ENCODE measurements at regions not wholly inside any gene's neighbourhood (a gene's known extent, or its start where the extent isn't known, plus 50 kb on each side); places are given as distances from the start of the nearest gene placed in this dataset.

GRCh38 chrX:14266705-14267104, 237.0 kb upstream of the GEMIN8 start:
- H3K27me3 ChIP-seq (ENCODE audit: control insufficient read depth in 1 of 2, insufficient read depth in 2 of 2, low read length in 2 of 2) = no peaks in the 10 kb centered on the region
- ChIA-PET POLR2A (no interaction called here), CTCF (ENCODE audit: low intra/inter-chr PET ratio, low total read pairs) (no interaction called here)
- WGBS (ENCODE audit: low lambda C conversion rate) = 8% methylated on average over 1 of the region's 1 CpG
- H3K4me2 ChIP-seq (ENCODE audit: low read depth, low read length) = no peak overlapping the region
- no peaks in the 10 kb centered on the region for H3K4me1 ChIP-seq (ENCODE audit: insufficient read depth, low read length)
- no TSS peak for BruUV-seq (replicated peaks)
- DNase-seq (ENCODE audit: low spot score) = no peak
- no peak for TF ChIP-seq SOX5 (CRISPR knock-in tag; IDR thresholded peaks at IDR 0.05; ENCODE audit: borderline replicate concordance)
- no peak for TF ChIP-seq ZFAT (CRISPR knock-in tag; conservative IDR thresholded peaks at IDR 0.05)
- TF ChIP-seq MED8 (CRISPR knock-in tag; IDR thresholded peaks at IDR 0.05; ENCODE audit: insufficient replicate concordance) = no peak
- in situ Hi-C loops (cut with HindIII; ENCODE audit: extremely low pct_ligation_motif_present, low pct_unique_long_range_greater_than_20kb) (no loop called here), intact Hi-C loops (cut with micrococcal nuclease; ENCODE audit: unreplicated experiment) (no loop called here)
- H3K9ac ChIP-seq (ENCODE audit: insufficient read depth, low read depth, low read length) = no peak overlapping the region
- H3K27ac ChIP-seq (ENCODE audit: extremely low read length, insufficient read depth, low read length) = no peak overlapping the region
- H4K20me1 ChIP-seq (ENCODE audit: insufficient read depth, low read length) = no peaks in the 10 kb centered on the region
- H3K36me3 ChIP-seq (replicated peaks in 1 of 2; ENCODE audit: control insufficient read depth in 1 of 2, insufficient read depth in 2 of 2, low read length in 2 of 2) = no peaks in the 10 kb centered on the region
- ATAC-seq = no peak
- FAIRE-seq = no peak
- no peak overlapping the region for H3K4me3 ChIP-seq (replicated peaks in 1 of 3; ENCODE audit: insufficient read depth in 1 of 3, low read depth in 2 of 3, low read length in 3 of 3)
- H2AFZ ChIP-seq (ENCODE audit: low read length) = no peak overlapping the region
- H3K79me2 ChIP-seq (ENCODE audit: insufficient read depth, low read length) = no peaks in the 10 kb centered on the region
- H3K9me3 ChIP-seq (ENCODE audit: low read length) = no peaks in the 10 kb centered on the region

- POLR2A ChIA-PET = no interaction called here
- ATAC-seq (no peak), FAIRE-seq (no peak), DNase-seq (ENCODE audit: low spot score) (no peak)
- no peak overlapping the region for H3K4me2 ChIP-seq (ENCODE audit: low read depth, low read length)
- H3K27ac ChIP-seq (ENCODE audit: extremely low read length, insufficient read depth, low read length) = no peak overlapping the region
- no peaks in the 10 kb centered on the region for H3K36me3 ChIP-seq (replicated peaks in 1 of 2; ENCODE audit: control insufficient read depth in 1 of 2, insufficient read depth in 2 of 2, low read length in 2 of 2)
- no TSS peak for BruUV-seq (replicated peaks)
- WGBS (ENCODE audit: low lambda C conversion rate) = 67% methylated on average over 33 of the region's 33 CpGs
- no peaks in the 10 kb centered on the region for H3K9me3 ChIP-seq (ENCODE audit: low read length)
- in situ Hi-C loops (cut with HindIII; ENCODE audit: extremely low pct_ligation_motif_present, low pct_unique_long_range_greater_than_20kb) (no loop called here), intact Hi-C loops (cut with micrococcal nuclease; ENCODE audit: unreplicated experiment) (no loop called here)
- no peak overlapping the region for H3K4me3 ChIP-seq (replicated peaks in 1 of 3; ENCODE audit: insufficient read depth in 1 of 3, low read depth in 2 of 3, low read length in 3 of 3)
- no peaks in the 10 kb centered on the region for H3K27me3 ChIP-seq (ENCODE audit: control insufficient read depth in 1 of 2, insufficient read depth in 2 of 2, low read length in 2 of 2)
- H3K9ac ChIP-seq (ENCODE audit: insufficient read depth, low read depth, low read length) = no peak overlapping the region
- no peak overlapping the region for H2AFZ ChIP-seq (ENCODE audit: low read length)
- H3K4me1 ChIP-seq (ENCODE audit: insufficient read depth, low read length) = no peaks in the 10 kb centered on the region
- no peaks in the 10 kb centered on the region for H4K20me1 ChIP-seq (ENCODE audit: insufficient read depth, low read length)
- H3K79me2 ChIP-seq (ENCODE audit: insufficient read depth, low read length) = no peaks in the 10 kb centered on the region
- CTCF ChIA-PET (ENCODE audit: low intra/inter-chr PET ratio, low total read pairs) = no interaction called here
- TF ChIP-seq ZNF781 (CRISPR knock-in tag; IDR thresholded peaks at IDR 0.05; ENCODE audit: borderline replicate concordance, not compliant biosample characterization) (no peak), ZNF703 (CRISPR knock-in tag; IDR thresholded peaks at IDR 0.05; ENCODE audit: borderline replicate concordance) (no peak), HHEX (CRISPR knock-in tag; IDR thresholded peaks at IDR 0.05) (no peak), ZBTB2 (CRISPR knock-in tag; IDR thresholded peaks at IDR 0.05; ENCODE audit: low read depth) (no peak), ZBTB49 (CRISPR knock-in tag; IDR thresholded peaks at IDR 0.05; ENCODE audit: borderline replicate concordance) (no peak), E2F1 (CRISPR knock-in tag; IDR thresholded peaks at IDR 0.05) (no peak), ZFP1 (CRISPR knock-in tag; IDR thresholded peaks at IDR 0.05) (no peak), SATB2 (CRISPR knock-in tag; IDR thresholded peaks at IDR 0.05) (no peak), TIGD3 (CRISPR knock-in tag; IDR thresholded peaks at IDR 0.05; ENCODE audit: borderline replicate concordance) (no peak)
These were observed 214.1 kb upstream of the GEMIN8 start for GRCh38 chrX:14243823-14244222.
